GM23248 (cell line): ENCODE measurements at regions not wholly inside any gene's neighbourhood (a gene's known extent, or its start where the extent isn't known, plus 50 kb on each side); places are given as distances from the start of the nearest gene placed in this dataset.

ENCODE experiments used
- DNase-seq: peaks from one replicate; pipeline ENCODE4 v3.0.0-alpha.2; 2015
- H2AFZ ChIP-seq: fragments of 200-600 bp; sonication (generic); 2 replicates; pipeline ENCODE4 v1.6.1; 2016; ENCODE audit warnings: antibody characterized with exemption
- H3F3A ChIP-seq: fragments of 200-600 bp; sonication (generic); 2 replicates; pipeline ENCODE4 v1.6.1; 2016; ENCODE audit warnings: mild to moderate bottlenecking, antibody characterized with exemption, mixed run types; ENCODE audit not compliant: insufficient read depth
- H3K27ac ChIP-seq: fragments of 200-600 bp; sonication (generic); 2 replicates; pipeline ENCODE4 v1.5.1; 2016; ENCODE audit warnings: mild to moderate bottlenecking
- H3K27me3 ChIP-seq: fragments of 200-600 bp; sonication (generic); replicated peaks from 2 replicates; pipeline ENCODE4 v1.6.1; 2016; ENCODE audit warnings: mild to moderate bottlenecking; ENCODE audit not compliant: insufficient read depth
- H3K36me3 ChIP-seq: fragments of 200-600 bp; sonication (generic); 2 replicates; pipeline ENCODE4 v1.6.1; 2016; ENCODE audit warnings: low read depth, mild to moderate bottlenecking
- H3K4me1 ChIP-seq: fragments of 200-600 bp; sonication (generic); 2 replicates; pipeline ENCODE4 v1.6.1; 2016; ENCODE audit warnings: mild to moderate bottlenecking; ENCODE audit not compliant: insufficient read depth
- H3K4me2 ChIP-seq: fragments of 200-600 bp; sonication (generic); one replicate; pipeline ENCODE4 v1.6.1; 2016; ENCODE audit warnings: mild to moderate bottlenecking; ENCODE audit not compliant: unreplicated experiment
- H3K4me3 ChIP-seq: fragments of 200-600 bp; sonication (generic); 2 replicates; pipeline ENCODE4 v1.5.1; 2016; ENCODE audit warnings: mild to moderate bottlenecking
- H3K79me2 ChIP-seq: fragments of 200-600 bp; sonication (generic); 2 replicates; pipeline ENCODE4 v1.6.1; 2016; ENCODE audit warnings: mild to moderate bottlenecking; ENCODE audit not compliant: insufficient read depth
- H3K9ac ChIP-seq: fragments of 200-600 bp; sonication (generic); 2 replicates; pipeline ENCODE4 v1.6.1; 2016; ENCODE audit warnings: mild to moderate bottlenecking
- H3K9me2 ChIP-seq: fragments of 200-600 bp; sonication (generic); 2 replicates; pipeline ENCODE4 v1.6.1; 2016; ENCODE audit warnings: mixed run types, mild to moderate bottlenecking, moderate library complexity; ENCODE audit not compliant: insufficient read depth
- H3K9me3 ChIP-seq: fragments of 200-600 bp; sonication (generic); one replicate; pipeline ENCODE4 v1.6.1; 2017; ENCODE audit warnings: low read depth
- H4K20me1 ChIP-seq: fragments of 200-600 bp; sonication (generic); 2 replicates; pipeline ENCODE4 v1.6.0; 2016; ENCODE audit not compliant: insufficient read depth
- EZH2 ChIP-seq: fragments of 200-600 bp; sonication (generic); IDR thresholded peaks from 2 replicates; pipeline ENCODE4 v1.6.1; 2018; ENCODE audit warnings: antibody characterized with exemption, mild to moderate bottlenecking; ENCODE audit not compliant: insufficient read depth, poor library complexity, severe bottlenecking
- EZH2phosphoT487 ChIP-seq: fragments of 200-600 bp; sonication (generic); IDR thresholded peaks from 2 replicates; pipeline ENCODE4 v1.6.1; 2018; ENCODE audit warnings: antibody characterized with exemption, moderate library complexity, mild to moderate bottlenecking, low read depth; ENCODE audit not compliant: insufficient read depth
- whole genome bisulfite sequencing, 2 experiments: methylation state at CpG; one replicate each; pipeline ENCODE4 v1.1.6; 2015 to 2017; ENCODE audit warnings: low lambda C conversion rate in 2 of 2, low coverage in 1 of 2; ENCODE audit errors: missing lambda C conversion rate in 2 of 2; 5-methylcytosine and 5-hydroxymethylcytosine counted together
- in situ Hi-C: fragments of 300-500 bp; cut with MboI; formaldehyde crosslinking; loops from 2 replicates; pipeline ENCODE4 v1.15.0; 2020

DNA sequence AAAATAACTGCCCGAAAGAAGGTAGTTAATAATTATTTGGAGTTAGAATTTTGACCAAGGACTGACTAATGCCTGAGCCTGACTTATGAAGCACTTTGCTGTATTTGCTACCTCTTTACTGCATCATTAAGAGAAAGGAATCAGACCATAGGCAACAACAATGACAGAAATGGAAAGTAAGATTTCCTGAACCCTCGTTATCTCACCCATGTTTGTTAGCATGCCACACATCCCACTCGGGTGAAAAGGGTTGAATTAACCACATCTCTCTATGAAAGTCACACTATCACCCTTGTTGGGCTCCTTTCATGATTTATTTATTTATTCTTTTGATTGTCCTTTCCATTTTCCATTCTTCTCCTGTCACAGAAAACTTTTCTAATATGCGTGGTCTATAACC lies 59.6 kb downstream of the OLIG3 start:
- no peak overlapping the region for H2AFZ ChIP-seq
- no peaks in the 10 kb centered on the region for H3K79me2 ChIP-seq
- no peak overlapping the region for H3K27ac ChIP-seq
- DNase-seq, result no peak
- H3K27me3 ChIP-seq, result peaks cover 16% of the 10 kb centered on the region; the same call in 1 of the 2 replicates
- in situ Hi-C loops, result no loop called here
- H3K9ac ChIP-seq, result no peak overlapping the region
- H4K20me1 ChIP-seq, result no peaks in the 10 kb centered on the region
- TF ChIP-seq EZH2 (no peak), EZH2phosphoT487 (no peak)
- H3K36me3 ChIP-seq, result no peaks in the 10 kb centered on the region
- H3K9me2 ChIP-seq, result no peaks in the 10 kb centered on the region
- no peak overlapping the region for H3K4me2 ChIP-seq
- no peak overlapping the region for H3K4me3 ChIP-seq
- 43% methylated on average over 4 of the region's 4 CpGs for WGBS, 2 experiments
- no peaks in the 10 kb centered on the region for H3K9me3 ChIP-seq
- H3F3A ChIP-seq, result no peaks in the 10 kb centered on the region
- no peaks in the 10 kb centered on the region for H3K4me1 ChIP-seq

DNA sequence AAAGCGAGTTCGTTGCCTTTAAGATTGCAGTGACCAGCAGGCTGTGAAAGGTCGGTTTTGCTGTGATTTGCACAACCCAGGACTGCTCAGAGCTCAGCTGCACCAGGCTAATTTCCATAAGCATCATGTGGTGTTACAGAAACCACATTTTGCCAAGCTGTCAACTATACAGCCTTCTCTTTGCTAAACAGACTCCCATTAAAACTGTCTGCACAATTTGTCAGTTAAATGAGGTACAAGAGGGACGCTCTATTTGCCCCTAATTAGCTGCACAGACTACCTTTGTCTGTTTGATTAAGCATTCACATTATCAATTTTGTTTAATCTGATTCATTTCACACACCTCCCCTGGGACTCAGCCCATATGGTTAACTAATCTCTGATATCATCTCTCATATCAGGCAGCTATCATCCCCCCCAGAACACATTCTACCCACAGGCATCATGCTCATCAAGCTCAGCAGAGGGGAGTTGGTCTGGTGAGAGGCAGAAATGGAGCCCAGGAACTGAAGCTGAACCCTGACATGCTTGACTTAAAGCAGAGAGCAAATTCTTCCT lies 62.1 kb downstream of the OLIG3 start:
- Histone ChIP-seq H3K27ac (no peak overlapping the region), H2AFZ (no peak overlapping the region), H3K79me2 (no peaks in the 10 kb centered on the region), H3K36me3 (no peaks in the 10 kb centered on the region), H3F3A (no peaks in the 10 kb centered on the region), H3K4me3 (no peak overlapping the region), H3K27me3 (peaks cover 16% of the 10 kb centered on the region; the same call in 1 of the 2 replicates), H3K4me1 (no peaks in the 10 kb centered on the region), H3K4me2 (no peak overlapping the region), H3K9ac (no peak overlapping the region), H3K9me3 (no peaks in the 10 kb centered on the region), H3K9me2 (no peaks in the 10 kb centered on the region), H4K20me1 (no peaks in the 10 kb centered on the region)
- in situ Hi-C loops, result no loop called here
- 28 to 47% methylated on average over 4 of the region's 4 CpGs for WGBS, 2 experiments
- DNase-seq, result no peak
- TF ChIP-seq EZH2 (no peak), EZH2phosphoT487 (no peak)

DNA sequence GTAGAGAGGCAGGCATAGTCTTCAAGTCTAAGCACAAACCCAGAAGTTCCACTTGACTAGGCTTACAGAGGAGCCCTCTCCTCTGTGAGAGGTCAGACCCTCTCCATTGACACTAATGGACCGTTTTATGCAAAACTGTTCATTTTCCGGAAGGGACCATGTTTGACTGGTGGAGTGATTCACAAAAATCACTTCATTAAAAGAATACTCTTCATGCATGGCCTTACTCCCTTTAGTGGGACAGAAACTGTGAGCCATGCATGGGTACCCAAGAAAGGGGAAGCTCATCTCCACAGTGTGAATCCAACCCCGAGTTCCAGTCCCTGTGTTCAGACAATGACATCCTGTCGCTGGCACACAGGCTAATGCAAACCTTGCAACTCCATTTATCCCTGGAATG lies 63.2 kb downstream of the OLIG3 start:
- Histone ChIP-seq H3K4me2 (no peak overlapping the region), H3K9me2 (no peaks in the 10 kb centered on the region), H4K20me1 (no peaks in the 10 kb centered on the region), H3K79me2 (no peaks in the 10 kb centered on the region), H3K27ac (no peak overlapping the region), H3K9me3 (no peaks in the 10 kb centered on the region), H3K36me3 (no peaks in the 10 kb centered on the region), H3F3A (no peaks in the 10 kb centered on the region), H3K9ac (no peak overlapping the region), H3K27me3 (peaks cover 12% of the 10 kb centered on the region; the same call in 1 of the 2 replicates), H3K4me3 (no peak overlapping the region), H3K4me1 (no peaks in the 10 kb centered on the region), H2AFZ (no peak overlapping the region)
- 61 to 64% methylated on average over 4 of the region's 4 CpGs for WGBS, 2 experiments
- no peak for TF ChIP-seq EZH2phosphoT487
- no peak for TF ChIP-seq EZH2
- in situ Hi-C loops, result no loop called here
- DNase-seq, result no peak

DNA sequence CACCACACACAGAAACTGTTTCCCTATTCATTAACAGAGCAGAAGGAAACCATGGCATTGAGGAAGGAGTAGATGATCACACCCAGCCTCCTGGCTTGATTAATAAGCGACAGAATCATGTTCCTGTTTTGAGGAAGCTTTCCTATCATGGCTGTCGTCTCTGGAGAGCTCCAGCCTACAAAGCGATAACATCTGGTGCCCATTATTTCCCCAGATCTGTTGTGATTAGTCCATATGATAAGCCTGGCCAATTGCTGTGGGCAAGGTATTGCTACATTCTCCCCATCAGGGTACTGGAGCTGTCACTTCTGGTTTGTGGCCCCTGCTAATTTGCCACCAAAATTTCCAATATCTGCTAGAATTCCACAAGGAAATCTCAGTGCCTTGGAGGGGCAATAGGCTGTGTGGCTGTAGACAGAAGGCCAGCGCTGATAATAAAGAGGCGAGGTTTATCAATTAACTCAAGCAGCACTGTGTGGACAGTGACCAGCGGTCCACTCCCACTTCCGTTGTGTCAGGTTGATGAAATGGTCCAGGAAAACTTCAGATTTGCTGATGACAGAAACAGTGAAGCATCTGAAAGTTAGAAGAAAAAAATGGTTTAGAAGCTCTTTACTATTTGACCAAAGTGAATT lies 66.4 kb downstream of the OLIG3 start:
- 58 to 72% methylated on average over 7 of the region's 7 CpGs for WGBS, 2 experiments
- no peak for DNase-seq
- in situ Hi-C loops, result no loop called here
- Histone ChIP-seq H3K9me2 (no peaks in the 10 kb centered on the region), H3K9ac (no peak overlapping the region), H2AFZ (no peak overlapping the region), H4K20me1 (no peaks in the 10 kb centered on the region), H3K4me1 (no peaks in the 10 kb centered on the region), H3K27me3 (peaks cover 12% of the 10 kb centered on the region; the same call in 1 of the 2 replicates), H3K9me3 (no peaks in the 10 kb centered on the region), H3K4me2 (no peak overlapping the region), H3K4me3 (no peak overlapping the region), H3K27ac (no peak overlapping the region), H3K79me2 (no peaks in the 10 kb centered on the region), H3F3A (no peaks in the 10 kb centered on the region), H3K36me3 (no peaks in the 10 kb centered on the region)
- no peak for TF ChIP-seq EZH2phosphoT487
- TF ChIP-seq EZH2, result no peak
